ENCODE measurements at regions not wholly inside any gene's neighbourhood (a gene's known extent, or its start where the extent isn't known, plus 50 kb on each side); places are given as distances from the start of the nearest gene placed in this dataset.
A peak's percentile ranks its signal among the peaks of the same experiment; 100 is the strongest.

DNA sequence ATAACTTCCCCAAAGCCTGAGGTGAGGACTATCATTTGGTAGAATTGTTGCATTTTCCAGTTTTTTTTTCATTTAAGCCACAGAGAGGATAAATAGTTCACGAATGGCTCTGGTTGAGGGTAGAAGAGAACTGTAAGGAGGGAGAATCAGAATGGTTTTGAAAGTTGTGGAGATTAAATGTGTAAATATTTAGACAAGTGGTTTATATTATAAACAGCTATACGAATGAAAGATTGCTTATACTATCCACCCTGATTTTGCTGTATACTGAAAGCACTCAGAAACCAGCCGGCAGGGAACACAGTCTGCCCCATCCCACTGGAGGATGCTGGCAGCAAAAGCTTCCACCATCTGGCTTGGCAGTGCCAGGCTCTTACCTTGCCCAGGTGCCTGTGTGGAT lies 341.1 kb downstream of the RAPGEF2 start:
- no peaks in the 10 kb centered on the region for H3K27me3 ChIP-seq (ENCODE audit: control insufficient read depth, insufficient read depth, low read length)
- H3K9me3 ChIP-seq (replicated peaks; ENCODE audit: control insufficient read depth, low read depth, low read length), result no peaks in the 10 kb centered on the region
- DNase-seq, result no peak
- no peak overlapping the region for H3K4me3 ChIP-seq (ENCODE audit: low read length)
- H3K4me1 ChIP-seq (ENCODE audit: control insufficient read depth, insufficient read depth, low read length), result no peaks in the 10 kb centered on the region
- no peaks in the 10 kb centered on the region for H3K36me3 ChIP-seq (ENCODE audit: control insufficient read depth, insufficient read depth, low read length)
- no CpG with 5 or more reads among the region's 3 CpGs for WGBS (ENCODE audit: insufficient coverage)
- H3K27ac ChIP-seq (ENCODE audit: low read length), result no peak overlapping the region

DNA sequence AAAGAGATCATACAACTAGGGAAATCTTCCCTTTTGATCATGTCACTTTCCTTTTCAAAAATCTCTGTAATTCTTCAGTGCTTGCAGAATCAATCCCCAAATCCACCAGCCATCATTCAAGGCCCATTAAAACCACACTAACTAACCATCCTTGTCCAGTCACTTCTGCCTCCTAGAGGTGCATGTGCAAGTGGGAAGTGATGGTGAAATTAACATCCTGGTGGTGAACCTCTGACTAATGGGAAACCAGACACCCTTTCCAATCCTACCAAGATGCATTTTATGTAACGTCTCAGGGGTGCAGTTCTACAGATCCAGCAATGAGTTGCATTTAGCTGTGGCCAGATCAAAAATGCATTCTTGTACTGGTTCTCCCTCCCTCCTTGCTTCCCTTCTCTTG lies 341.8 kb downstream of the RAPGEF2 start:
- Histone ChIP-seq H3K4me3 (ENCODE audit: low read length) (no peak overlapping the region), H3K36me3 (ENCODE audit: control insufficient read depth, insufficient read depth, low read length) (no peaks in the 10 kb centered on the region), H3K4me1 (ENCODE audit: control insufficient read depth, insufficient read depth, low read length) (no peaks in the 10 kb centered on the region), H3K27me3 (ENCODE audit: control insufficient read depth, insufficient read depth, low read length) (no peaks in the 10 kb centered on the region), H3K27ac (ENCODE audit: low read length) (no peak overlapping the region), H3K9me3 (replicated peaks; ENCODE audit: control insufficient read depth, low read depth, low read length) (no peaks in the 10 kb centered on the region)
- 67% methylated on average over 1 of the region's 1 CpG for WGBS (ENCODE audit: insufficient coverage)
- DNase-seq, result no peak

DNA sequence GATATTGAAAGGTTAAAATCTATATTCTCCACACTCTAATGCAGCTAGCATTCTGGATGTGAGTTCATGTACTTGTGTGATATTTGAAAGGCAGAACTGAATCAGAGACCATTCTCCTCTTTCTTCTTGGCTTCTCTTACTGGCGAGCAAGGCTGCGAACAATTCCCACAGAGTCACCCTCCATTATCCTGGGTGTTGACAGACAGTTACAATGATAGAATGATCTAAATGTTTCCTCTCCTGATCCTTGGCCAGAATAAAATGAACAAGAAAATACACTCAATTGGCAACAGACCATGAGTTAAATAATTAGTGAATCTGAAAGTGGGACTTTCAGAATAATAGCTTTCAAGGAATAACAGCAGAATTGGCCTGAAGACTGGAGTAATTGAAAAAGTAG lies 342.8 kb downstream of the RAPGEF2 start:
- Histone ChIP-seq H3K9me3 (replicated peaks; ENCODE audit: control insufficient read depth, low read depth, low read length) (no peaks in the 10 kb centered on the region), H3K27me3 (ENCODE audit: control insufficient read depth, insufficient read depth, low read length) (no peaks in the 10 kb centered on the region), H3K4me1 (ENCODE audit: control insufficient read depth, insufficient read depth, low read length) (no peaks in the 10 kb centered on the region), H3K4me3 (ENCODE audit: low read length) (no peak overlapping the region), H3K27ac (ENCODE audit: low read length) (no peak overlapping the region), H3K36me3 (ENCODE audit: control insufficient read depth, insufficient read depth, low read length) (no peaks in the 10 kb centered on the region)
- DNase-seq, result peak; percentile 50
- no CpG with 5 or more reads among the region's 2 CpGs for WGBS (ENCODE audit: insufficient coverage)

DNA sequence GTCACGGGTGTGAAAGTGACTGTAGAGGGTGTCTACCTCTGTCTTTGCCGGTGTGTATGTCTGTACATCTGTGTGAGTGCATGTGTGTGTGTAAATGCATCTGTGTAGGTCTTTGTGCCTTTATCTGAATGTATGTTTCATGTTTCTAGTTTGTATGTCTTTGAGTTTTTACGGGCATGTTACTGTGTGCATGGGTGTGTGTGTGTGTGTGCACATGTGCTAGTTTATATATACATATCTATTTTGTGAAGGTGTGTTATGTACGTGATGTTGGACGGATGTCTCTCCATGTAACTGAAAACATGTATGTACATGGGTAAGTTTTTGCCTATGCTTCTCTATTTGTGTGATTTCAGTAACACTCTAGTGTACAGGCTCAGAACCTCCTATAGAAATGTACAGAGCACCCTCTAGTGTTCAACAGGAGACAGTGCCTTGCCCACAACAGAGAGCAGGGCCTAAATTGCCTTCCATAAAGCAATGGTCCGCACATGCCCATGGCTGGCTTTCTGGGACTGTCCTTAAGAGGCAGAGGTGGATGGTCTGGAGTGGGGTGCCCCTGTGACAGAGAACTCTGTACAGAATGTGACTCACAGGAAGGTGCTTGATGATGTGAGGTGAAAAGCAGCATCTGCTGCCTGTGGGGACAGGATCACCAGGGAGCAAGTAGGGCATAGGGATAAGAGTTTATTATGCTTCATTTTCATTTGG lies 343.5 kb downstream of the RAPGEF2 start:
- peak; percentile 86 for DNase-seq
- Histone ChIP-seq H3K4me1 (ENCODE audit: control insufficient read depth, insufficient read depth, low read length) (no peaks in the 10 kb centered on the region), H3K27ac (ENCODE audit: low read length) (no peak overlapping the region), H3K27me3 (ENCODE audit: control insufficient read depth, insufficient read depth, low read length) (no peaks in the 10 kb centered on the region), H3K9me3 (replicated peaks; ENCODE audit: control insufficient read depth, low read depth, low read length) (no peaks in the 10 kb centered on the region), H3K4me3 (ENCODE audit: low read length) (no peak overlapping the region), H3K36me3 (ENCODE audit: control insufficient read depth, insufficient read depth, low read length) (no peaks in the 10 kb centered on the region)
- WGBS (ENCODE audit: insufficient coverage), result 56% methylated on average over 3 of the region's 6 CpGs

DNA sequence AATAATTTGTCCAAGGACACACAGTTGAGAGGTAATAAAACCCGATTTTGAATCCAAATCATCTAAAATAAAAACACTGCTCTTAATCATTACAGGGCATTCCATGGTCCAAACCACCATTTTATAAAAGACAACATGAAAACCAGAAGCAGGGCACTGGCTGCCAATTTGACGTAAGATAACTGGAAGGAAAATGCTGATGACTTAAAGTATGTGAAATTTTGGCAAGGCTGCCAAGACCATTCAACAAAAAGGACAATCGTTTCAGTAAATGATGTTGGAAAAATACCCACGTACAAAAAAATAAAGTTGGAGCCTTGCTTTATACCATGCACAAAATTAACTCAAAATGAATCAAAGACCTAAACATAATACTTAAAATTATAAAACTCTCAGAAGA lies 344.4 kb downstream of the RAPGEF2 start:
- H3K27ac ChIP-seq (ENCODE audit: low read length), result no peak overlapping the region
- H3K9me3 ChIP-seq (replicated peaks; ENCODE audit: control insufficient read depth, low read depth, low read length), result no peaks in the 10 kb centered on the region
- no peak overlapping the region for H3K4me3 ChIP-seq (ENCODE audit: low read length)
- peak; percentile 48 for DNase-seq
- H3K36me3 ChIP-seq (ENCODE audit: control insufficient read depth, insufficient read depth, low read length), result no peaks in the 10 kb centered on the region
- no CpG with 5 or more reads among the region's 4 CpGs for WGBS (ENCODE audit: insufficient coverage)
- H3K4me1 ChIP-seq (ENCODE audit: control insufficient read depth, insufficient read depth, low read length), result no peaks in the 10 kb centered on the region
- H3K27me3 ChIP-seq (ENCODE audit: control insufficient read depth, insufficient read depth, low read length), result no peaks in the 10 kb centered on the region

DNA sequence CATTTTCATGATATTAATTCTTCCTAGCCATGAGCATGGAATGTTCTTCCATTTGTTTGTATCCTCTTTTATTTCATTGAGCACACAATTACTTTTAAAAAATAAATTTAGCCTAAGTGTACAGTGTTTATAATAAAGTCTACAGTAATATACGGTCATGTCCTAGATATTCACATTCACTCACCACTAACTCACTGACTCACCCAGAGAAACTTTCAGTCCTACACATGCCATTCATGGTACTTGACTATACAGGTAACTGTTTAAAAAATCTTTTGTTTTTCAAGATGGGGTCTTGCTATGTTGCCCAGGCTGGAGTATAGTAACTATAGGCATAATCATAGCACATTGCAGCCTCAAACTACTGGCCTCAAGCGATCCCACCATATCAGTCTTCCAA lies 348.1 kb downstream of the RAPGEF2 start:
- Histone ChIP-seq H3K4me1 (ENCODE audit: control insufficient read depth, insufficient read depth, low read length) (no peaks in the 10 kb centered on the region), H3K4me3 (ENCODE audit: low read length) (no peak overlapping the region), H3K27me3 (ENCODE audit: control insufficient read depth, insufficient read depth, low read length) (no peaks in the 10 kb centered on the region), H3K9me3 (replicated peaks; ENCODE audit: control insufficient read depth, low read depth, low read length) (no peaks in the 10 kb centered on the region), H3K36me3 (ENCODE audit: control insufficient read depth, insufficient read depth, low read length) (no peaks in the 10 kb centered on the region), H3K27ac (ENCODE audit: low read length) (no peak overlapping the region)
- no peak for DNase-seq
- no CpG with 5 or more reads among the region's 2 CpGs for WGBS (ENCODE audit: insufficient coverage)

DNA sequence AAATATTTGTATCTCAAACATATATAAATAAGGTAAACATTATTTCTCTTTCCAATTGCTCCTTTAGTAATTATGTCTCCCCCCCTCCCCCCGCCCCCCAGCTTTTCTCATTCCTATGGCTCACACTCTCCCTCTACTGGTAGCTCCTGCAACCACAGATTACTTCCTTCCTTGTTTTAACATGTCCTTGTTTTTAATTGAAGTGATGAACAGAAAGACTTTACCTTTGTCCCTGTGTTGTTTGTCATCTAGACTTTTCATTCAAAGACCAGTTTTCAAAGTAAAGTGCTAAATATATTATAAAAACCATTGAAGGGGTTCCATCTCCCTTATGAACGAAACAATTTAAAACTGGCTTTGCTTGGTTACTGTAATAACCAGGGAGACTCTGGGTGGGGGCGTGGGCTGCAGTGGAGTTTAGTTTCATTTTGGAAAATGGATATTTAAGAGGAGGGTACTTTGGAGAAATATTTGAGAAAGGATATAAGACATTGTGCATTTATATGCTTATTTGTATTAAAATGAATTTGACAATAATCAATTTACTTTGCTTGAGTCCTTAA lies 352.9 kb downstream of the RAPGEF2 start:
- Histone ChIP-seq H3K36me3 (ENCODE audit: control insufficient read depth, insufficient read depth, low read length) (no peaks in the 10 kb centered on the region), H3K27me3 (ENCODE audit: control insufficient read depth, insufficient read depth, low read length) (no peaks in the 10 kb centered on the region), H3K4me1 (ENCODE audit: control insufficient read depth, insufficient read depth, low read length) (no peaks in the 10 kb centered on the region), H3K4me3 (ENCODE audit: low read length) (no peak overlapping the region), H3K27ac (ENCODE audit: low read length) (no peak overlapping the region), H3K9me3 (replicated peaks; ENCODE audit: control insufficient read depth, low read depth, low read length) (no peaks in the 10 kb centered on the region)
- whole genome bisulfite sequencing (ENCODE audit: insufficient coverage), result no CpG with 5 or more reads among the region's 3 CpGs
- DNase-seq, result peak; percentile 56

DNA sequence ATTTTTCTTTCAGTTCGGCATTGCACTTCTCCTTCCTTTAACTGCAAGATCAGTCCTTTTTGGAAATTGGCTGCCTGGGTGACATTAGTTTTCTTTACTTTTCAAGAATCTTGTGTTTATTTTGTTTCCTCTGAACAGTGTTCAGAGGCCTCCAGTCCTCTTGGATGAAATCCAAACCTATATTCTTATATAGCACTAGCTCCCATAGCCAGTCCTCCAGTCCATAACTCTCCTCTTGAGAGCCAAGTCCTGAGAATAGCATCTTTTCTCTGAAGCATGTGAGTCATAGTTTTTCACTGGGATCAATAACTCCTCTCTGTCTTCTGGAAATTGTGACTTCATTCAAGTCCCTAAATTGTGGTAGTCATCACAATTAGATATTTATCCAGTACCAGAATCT lies 357.5 kb downstream of the RAPGEF2 start:
- peaks cover 15% of the 10 kb centered on the region for H3K9me3 ChIP-seq (replicated peaks; ENCODE audit: control insufficient read depth, low read depth, low read length)
- WGBS (ENCODE audit: insufficient coverage), result no CpG with 5 or more reads among the region's 1 CpG
- peak; percentile 88 for DNase-seq
- no peak overlapping the region for H3K4me3 ChIP-seq (ENCODE audit: low read length)
- H3K36me3 ChIP-seq (ENCODE audit: control insufficient read depth, insufficient read depth, low read length), result no peaks in the 10 kb centered on the region
- no peaks in the 10 kb centered on the region for H3K27me3 ChIP-seq (ENCODE audit: control insufficient read depth, insufficient read depth, low read length)
- peaks cover 2% of the 10 kb centered on the region for H3K4me1 ChIP-seq (ENCODE audit: control insufficient read depth, insufficient read depth, low read length)
- H3K27ac ChIP-seq (ENCODE audit: low read length), result peak overlapping the region; percentile 69

DNA sequence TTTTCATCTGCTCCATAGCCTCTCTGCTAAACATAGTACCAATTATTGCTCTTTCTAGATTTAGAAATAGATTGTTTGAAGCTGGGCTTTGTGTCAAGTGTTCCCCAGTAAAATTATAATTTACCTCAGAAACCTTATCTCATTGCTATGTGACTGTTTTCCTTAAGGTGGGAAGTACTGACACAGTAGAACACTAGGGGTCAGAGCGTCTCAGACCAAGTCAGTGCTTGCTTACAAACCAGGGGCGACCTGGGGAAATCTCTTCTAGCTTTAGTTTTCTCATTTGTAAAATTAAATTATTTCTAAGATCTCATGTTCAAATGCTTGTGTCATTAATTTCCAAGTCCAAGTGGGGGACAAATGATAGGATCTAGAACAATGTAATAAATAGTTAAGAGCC lies 360.4 kb downstream of the RAPGEF2 start:
- Histone ChIP-seq H3K27me3 (ENCODE audit: control insufficient read depth, insufficient read depth, low read length) (no peaks in the 10 kb centered on the region), H3K36me3 (ENCODE audit: control insufficient read depth, insufficient read depth, low read length) (no peaks in the 10 kb centered on the region), H3K27ac (ENCODE audit: low read length) (no peak overlapping the region), H3K4me3 (ENCODE audit: low read length) (no peak overlapping the region), H3K4me1 (ENCODE audit: control insufficient read depth, insufficient read depth, low read length) (peaks cover 2% of the 10 kb centered on the region), H3K9me3 (replicated peaks; ENCODE audit: control insufficient read depth, low read depth, low read length) (peaks cover 15% of the 10 kb centered on the region)
- DNase-seq, result no peak
- WGBS (ENCODE audit: insufficient coverage), result no CpG with 5 or more reads among the region's 2 CpGs

DNA sequence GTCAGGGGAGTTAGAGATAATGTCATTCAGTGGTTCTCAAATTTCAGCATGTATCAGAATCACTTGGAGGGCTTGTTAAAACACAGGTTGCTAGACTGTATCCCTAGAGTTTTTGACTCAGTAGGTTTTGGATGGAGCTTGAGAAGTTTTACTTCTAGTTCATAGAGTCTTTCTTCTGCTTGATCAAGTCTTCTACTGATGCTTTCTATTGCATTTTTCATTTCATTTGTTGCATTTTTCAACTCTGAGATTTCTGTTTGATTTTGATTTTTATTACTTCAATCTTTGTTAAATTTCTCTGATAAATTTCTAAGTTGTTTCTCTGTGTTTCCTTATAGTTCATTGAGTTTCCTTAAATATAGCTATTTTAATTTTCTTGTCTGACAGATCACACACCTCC lies 361.4 kb downstream of the RAPGEF2 start:
- Histone ChIP-seq H3K4me1 (ENCODE audit: control insufficient read depth, insufficient read depth, low read length) (peaks cover 2% of the 10 kb centered on the region), H3K9me3 (replicated peaks; ENCODE audit: control insufficient read depth, low read depth, low read length) (peaks cover 15% of the 10 kb centered on the region), H3K27me3 (ENCODE audit: control insufficient read depth, insufficient read depth, low read length) (no peaks in the 10 kb centered on the region), H3K36me3 (ENCODE audit: control insufficient read depth, insufficient read depth, low read length) (no peaks in the 10 kb centered on the region), H3K27ac (ENCODE audit: low read length) (no peak overlapping the region), H3K4me3 (ENCODE audit: low read length) (no peak overlapping the region)
- DNase-seq, result no peak

DNA sequence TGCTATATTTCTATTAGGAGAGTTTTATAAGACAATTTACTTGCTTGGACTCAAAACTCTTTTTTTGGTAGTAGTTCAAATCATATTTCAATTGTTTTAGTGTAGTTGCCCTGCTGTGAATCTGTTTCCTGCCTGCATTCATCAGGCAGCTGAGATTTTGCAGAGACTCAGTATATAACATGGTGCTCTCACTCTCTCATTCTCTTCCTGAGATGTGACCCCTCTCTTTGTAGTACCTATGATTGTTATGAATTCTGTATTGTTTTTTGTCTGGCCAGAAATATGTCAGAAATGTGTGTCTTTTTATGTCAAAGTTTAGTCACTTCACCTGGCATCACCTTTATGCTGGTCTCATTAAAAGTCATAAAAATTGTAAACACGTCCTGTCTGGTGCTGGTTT lies 374.0 kb downstream of the RAPGEF2 start:
- Histone ChIP-seq H3K27ac (ENCODE audit: low read length) (no peak overlapping the region), H3K4me1 (ENCODE audit: control insufficient read depth, insufficient read depth, low read length) (no peaks in the 10 kb centered on the region), H3K27me3 (ENCODE audit: control insufficient read depth, insufficient read depth, low read length) (no peaks in the 10 kb centered on the region), H3K4me3 (ENCODE audit: low read length) (no peak overlapping the region), H3K36me3 (ENCODE audit: control insufficient read depth, insufficient read depth, low read length) (no peaks in the 10 kb centered on the region), H3K9me3 (replicated peaks; ENCODE audit: control insufficient read depth, low read depth, low read length) (no peaks in the 10 kb centered on the region)
- no CpG with 5 or more reads among the region's 1 CpG for WGBS (ENCODE audit: insufficient coverage)
- no peak for DNase-seq
